HepG2 (cell line): ENCODE measurements at regions not wholly inside any gene's neighbourhood (a gene's known extent, or its start where the extent isn't known, plus 50 kb on each side); places are given as distances from the start of the nearest gene placed in this dataset.

Experiments used
- ATAC-seq: fragments of 200-7000 bp; cut with Tn5 transposase; 3 replicates; pipeline ENCODE4 v1.9.1; 2020; ENCODE audit warnings: mild to moderate bottlenecking, moderate library complexity
- BruUV-seq: library from RNA; stranded (reverse); fragments of 400-500 nt; replicated peaks from 2 replicates; lab custom pipeline; 2021; lab: Mats Ljungman, UMichigan
- CTCF ChIA-PET: fragments of 300-600 bp; formaldehyde crosslinking; extraction: SDS; loops from one replicate; lab custom pipeline; 2021; ENCODE audit warnings: low total read pairs, inconsistent platforms, low intra/inter-chr PET ratio; lab: Yijun Ruan, JAX
- POLR2A ChIA-PET: fragments of 350-600 bp; sonication (Branson Sonifier 250); formaldehyde crosslinking; loops from one replicate; lab custom pipeline; 2020; ENCODE audit warnings: antibody characterized with exemption, inconsistent platforms; lab: Yijun Ruan, JAX
- DNase-seq: peaks from one replicate; pipeline ENCODE4 v3.0.0-alpha.2; 2015; ENCODE audit warnings: low spot score
- FAIRE-seq: peaks from 3 replicates; lab custom pipeline; 2011; peaks lifted over from hg19 to GRCh38; lab: Jason Lieb, UNC
- H2AFZ ChIP-seq: one replicate; pipeline ENCODE4 v1.6.1; 2011; ENCODE audit warnings: low read length, inconsistent platforms
- H3K27ac ChIP-seq: fragments of 300-600 bp; 3 replicates; pipeline ENCODE4 v1.8.0; 2011; ENCODE audit warnings: mixed run types, mild to moderate bottlenecking, mixed read lengths, low read length, inconsistent platforms; ENCODE audit not compliant: insufficient read depth; ENCODE audit errors: extremely low read length
- H3K27me3 ChIP-seq, 2 experiments: fragments of 200-600 bp in 1 of 2; 2 replicates in 1 of 2; 3 replicates in 1 of 2; pipeline versions ENCODE4 v1.6.0 to v1.8.0; 2011; ENCODE audit warnings: low read length in 2 of 2, mild to moderate bottlenecking in 2 of 2, moderate library complexity in 2 of 2, inconsistent platforms in 1 of 2; ENCODE audit not compliant: insufficient read depth in 2 of 2, control insufficient read depth in 1 of 2
- H3K36me3 ChIP-seq, 2 experiments: fragments of 200-600 bp in 1 of 2; replicated peaks in 1 of 2; 2 replicates in 1 of 2; 3 replicates in 1 of 2; pipeline versions ENCODE4 v1.5.1 to v1.8.0; 2011; ENCODE audit warnings: low read length in 2 of 2, inconsistent platforms in 1 of 2; ENCODE audit not compliant: insufficient read depth in 2 of 2, control insufficient read depth in 1 of 2
- H3K4me1 ChIP-seq: 2 replicates; pipeline ENCODE4 v1.5.1; 2012; ENCODE audit warnings: low read length, inconsistent platforms; ENCODE audit not compliant: insufficient read depth
- H3K4me2 ChIP-seq: 2 replicates; pipeline ENCODE4 v1.6.0; 2011; ENCODE audit warnings: low read depth, low read length, inconsistent platforms
- H3K4me3 ChIP-seq, 3 experiments: fragments of 200-600 bp in 1 of 3; sonication (generic), shearing (Covaris generic) in 1 of 3; replicated peaks in 1 of 3; 2 replicates each; pipeline ENCODE4 v1.5.1; 2011 to 2016; ENCODE audit warnings: low read length in 3 of 3, inconsistent platforms in 2 of 3, low read depth in 2 of 3, mild to moderate bottlenecking in 2 of 3, control low read depth in 1 of 3, mixed read lengths in 1 of 3; ENCODE audit not compliant: insufficient read depth in 1 of 3
- H3K79me2 ChIP-seq: one replicate; pipeline ENCODE4 v1.6.1; 2011; ENCODE audit warnings: low read length, inconsistent platforms; ENCODE audit not compliant: insufficient read depth
- H3K9ac ChIP-seq: 2 replicates; pipeline ENCODE4 v1.6.0; 2011; ENCODE audit warnings: mild to moderate bottlenecking, low read depth, low read length, inconsistent platforms; ENCODE audit not compliant: insufficient read depth
- H3K9me3 ChIP-seq: 2 replicates; pipeline ENCODE4 v1.5.1; 2012; ENCODE audit warnings: mild to moderate bottlenecking, low read length
- H4K20me1 ChIP-seq: 2 replicates; pipeline ENCODE4 v1.6.0; 2011; ENCODE audit warnings: inconsistent platforms, mild to moderate bottlenecking, low read length, moderate library complexity; ENCODE audit not compliant: insufficient read depth
- CEBPB ChIP-seq: IDR thresholded peaks from 2 replicates; pipeline ENCODE4 v1.6.1; 2011; ENCODE audit warnings: low read depth, low read length, improper control_type of control experiment, borderline replicate concordance
- MATR3 ChIP-seq: sonication (generic); formaldehyde crosslinking; IDR thresholded peaks from 2 replicates; pipeline ENCODE4 v1.4.0; 2020; ENCODE audit warnings: missing genetic modification reagents
- NFE2 ChIP-seq: sonication (generic); formaldehyde crosslinking; IDR thresholded peaks from 2 replicates; pipeline ENCODE4 v1.4.0; 2020; ENCODE audit warnings: missing genetic modification reagents
- SALL2 ChIP-seq: sonication (generic); formaldehyde crosslinking; IDR thresholded peaks from 2 replicates; pipeline ENCODE4 v1.8.1; 2023; ENCODE audit warnings: mild to moderate bottlenecking, missing genetic modification reagents, inconsistent platforms
- ZFYVE20 ChIP-seq: sonication (generic); formaldehyde crosslinking; IDR thresholded peaks from 2 replicates; pipeline ENCODE4 v1.8.0; 2023; ENCODE audit warnings: low read depth, mild to moderate bottlenecking, moderate library complexity, missing genetic modification reagents, borderline replicate concordance
- ZNF292 ChIP-seq: sonication (generic); formaldehyde crosslinking; IDR thresholded peaks from 2 replicates; pipeline ENCODE4 v1.8.1; 2022; ENCODE audit warnings: mild to moderate bottlenecking, low read depth, missing genetic modification reagents, borderline replicate concordance
- ZNF605 ChIP-seq: sonication (generic); formaldehyde crosslinking; IDR thresholded peaks from 2 replicates; pipeline ENCODE4 v1.8.0; 2022; ENCODE audit warnings: mild to moderate bottlenecking, missing genetic modification reagents
- ZNF737 ChIP-seq: sonication (generic); formaldehyde crosslinking; IDR thresholded peaks from 2 replicates; pipeline ENCODE4 v1.5.0; 2020; ENCODE audit warnings: missing genetic modification reagents, mild to moderate bottlenecking, borderline replicate concordance
- WGBS: methylation state at CpG from one replicate; pipeline ENCODE4 v1.1.6; 2017; ENCODE audit warnings: low lambda C conversion rate; 5-methylcytosine and 5-hydroxymethylcytosine counted together
- in situ Hi-C: cut with HindIII; loops from 2 replicates; pipeline ENCODE4 v1.10.0; 2017; ENCODE audit warnings: low pct_unique_long_range_greater_than_20kb; ENCODE audit not compliant: extremely low pct_ligation_motif_present
- intact Hi-C: fragments of 100-400 bp; cut with micrococcal nuclease; formaldehyde crosslinking; loops from one replicate; pipeline ENCODE4 v1.10.0; 2022; ENCODE audit not compliant: unreplicated experiment
- TF ChIP-seq, protein P1 (sequence below), 2 experiments: sonication (generic) in 1 of 2; formaldehyde crosslinking in 1 of 2; IDR thresholded peaks; 2 replicates each; pipeline versions ENCODE4 v1.6.1 to v1.9.0; 2014 to 2022; ENCODE audit warnings: antibody characterized with exemption in 1 of 2, borderline replicate concordance in 1 of 2, inconsistent platforms in 1 of 2, low read depth in 1 of 2, missing genetic modification reagents in 1 of 2
- TF ChIP-seq, protein P2 (sequence below): sonication (generic); formaldehyde crosslinking; IDR thresholded peaks from 2 replicates; pipeline ENCODE4 v1.5.1; 2020; ENCODE audit warnings: mild to moderate bottlenecking, missing genetic modification reagents

DNA sequence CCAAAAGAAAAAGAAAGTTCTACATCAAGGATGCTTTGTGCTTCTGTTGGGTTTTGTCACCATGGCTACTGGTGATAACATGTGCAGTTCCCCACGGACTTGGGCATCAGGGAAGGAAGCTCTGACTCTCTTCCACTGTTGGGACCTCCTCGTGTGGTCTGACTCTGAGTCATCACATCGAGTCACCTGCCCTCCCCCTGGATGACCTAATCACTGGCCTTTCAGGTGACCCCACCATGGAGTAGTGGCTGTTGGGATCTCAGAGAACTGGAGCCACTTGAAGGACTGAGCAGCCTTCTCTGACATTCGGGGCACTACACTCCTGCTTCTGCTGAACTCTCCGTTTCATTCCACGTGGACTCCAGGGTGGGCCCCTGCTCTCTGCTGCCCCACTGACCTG is 60.8 kb upstream of the DOCK1 start:
- H3K27me3 ChIP-seq, result peaks cover 0 to 33% of the 10 kb centered on the region in 2 experiments; a peak in 4 of 5 replicates
- no peaks in the 10 kb centered on the region for H3K36me3 ChIP-seq
- no peak for TF ChIP-seq MATR3 (CRISPR knock-in tag)
- TF ChIP-seq, protein P1, sequence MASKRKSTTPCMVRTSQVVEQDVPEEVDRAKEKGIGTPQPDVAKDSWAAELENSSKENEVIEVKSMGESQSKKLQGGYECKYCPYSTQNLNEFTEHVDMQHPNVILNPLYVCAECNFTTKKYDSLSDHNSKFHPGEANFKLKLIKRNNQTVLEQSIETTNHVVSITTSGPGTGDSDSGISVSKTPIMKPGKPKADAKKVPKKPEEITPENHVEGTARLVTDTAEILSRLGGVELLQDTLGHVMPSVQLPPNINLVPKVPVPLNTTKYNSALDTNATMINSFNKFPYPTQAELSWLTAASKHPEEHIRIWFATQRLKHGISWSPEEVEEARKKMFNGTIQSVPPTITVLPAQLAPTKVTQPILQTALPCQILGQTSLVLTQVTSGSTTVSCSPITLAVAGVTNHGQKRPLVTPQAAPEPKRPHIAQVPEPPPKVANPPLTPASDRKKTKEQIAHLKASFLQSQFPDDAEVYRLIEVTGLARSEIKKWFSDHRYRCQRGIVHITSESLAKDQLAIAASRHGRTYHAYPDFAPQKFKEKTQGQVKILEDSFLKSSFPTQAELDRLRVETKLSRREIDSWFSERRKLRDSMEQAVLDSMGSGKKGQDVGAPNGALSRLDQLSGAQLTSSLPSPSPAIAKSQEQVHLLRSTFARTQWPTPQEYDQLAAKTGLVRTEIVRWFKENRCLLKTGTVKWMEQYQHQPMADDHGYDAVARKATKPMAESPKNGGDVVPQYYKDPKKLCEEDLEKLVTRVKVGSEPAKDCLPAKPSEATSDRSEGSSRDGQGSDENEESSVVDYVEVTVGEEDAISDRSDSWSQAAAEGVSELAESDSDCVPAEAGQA (IDR thresholded peaks at IDR 0.05; ENCODE audit: low read depth), result no peak
- TF ChIP-seq, protein P1 (CRISPR knock-in tag; IDR thresholded peaks at IDR 0.05; ENCODE audit: borderline replicate concordance), result no peak
- TF ChIP-seq NFE2 (CRISPR knock-in tag), result no peak
- no peak for TF ChIP-seq CEBPB
- TF ChIP-seq SALL2 (CRISPR knock-in tag), result no peak
- TF ChIP-seq ZNF605 (CRISPR knock-in tag), result no peak
- TF ChIP-seq ZNF737, result no peak
- TF ChIP-seq, protein P2, sequence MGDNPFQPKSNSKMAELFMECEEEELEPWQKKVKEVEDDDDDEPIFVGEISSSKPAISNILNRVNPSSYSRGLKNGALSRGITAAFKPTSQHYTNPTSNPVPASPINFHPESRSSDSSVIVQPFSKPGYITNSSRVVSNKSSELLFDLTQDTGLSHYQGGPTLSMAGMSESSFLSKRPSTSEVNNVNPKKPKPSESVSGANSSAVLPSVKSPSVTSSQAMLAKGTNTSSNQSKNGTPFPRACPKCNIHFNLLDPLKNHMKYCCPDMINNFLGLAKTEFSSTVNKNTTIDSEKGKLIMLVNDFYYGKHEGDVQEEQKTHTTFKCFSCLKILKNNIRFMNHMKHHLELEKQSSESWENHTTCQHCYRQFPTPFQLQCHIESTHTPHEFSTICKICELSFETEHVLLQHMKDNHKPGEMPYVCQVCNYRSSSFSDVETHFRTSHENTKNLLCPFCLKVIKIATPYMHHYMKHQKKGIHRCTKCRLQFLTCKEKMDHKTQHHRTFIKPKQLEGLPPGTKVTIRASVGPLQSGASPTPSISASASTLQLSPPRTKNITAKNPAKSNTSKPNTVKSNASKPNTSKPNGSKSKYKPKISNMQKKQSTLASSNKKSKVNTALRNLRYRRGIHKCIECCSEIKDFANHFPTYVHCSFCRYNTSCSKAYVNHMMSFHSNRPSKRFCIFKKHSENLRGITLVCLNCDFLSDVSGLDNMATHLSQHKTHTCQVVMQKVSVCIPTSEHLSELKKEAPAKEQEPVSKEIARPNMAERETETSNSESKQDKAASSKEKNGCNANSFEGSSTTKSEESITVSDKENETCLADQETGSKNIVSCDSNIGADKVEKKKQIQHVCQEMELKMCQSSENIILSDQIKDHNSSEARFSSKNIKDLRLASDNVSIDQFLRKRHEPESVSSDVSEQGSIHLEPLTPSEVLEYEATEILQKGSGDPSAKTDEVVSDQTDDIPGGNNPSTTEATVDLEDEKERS, result no peak
- no peak for TF ChIP-seq ZFYVE20 (CRISPR knock-in tag)
- TF ChIP-seq ZNF292, result no peak
- TF ChIP-seq, all 625 proteins: peak for 0
- BruUV-seq, result no TSS peak
- no peak overlapping the region for H2AFZ ChIP-seq
- H4K20me1 ChIP-seq, result no peaks in the 10 kb centered on the region
- ChIA-PET POLR2A (no interaction called here), CTCF (no interaction called here)
- no peak overlapping the region for H3K4me2 ChIP-seq
- no peak overlapping the region for H3K4me3 ChIP-seq
- DNase-seq (no peak), FAIRE-seq (no peak), ATAC-seq (no peak)
- no peak overlapping the region for H3K9ac ChIP-seq
- no peaks in the 10 kb centered on the region for H3K4me1 ChIP-seq
- intact Hi-C loops, result no loop called here
- in situ Hi-C loops, result no loop called here
- H3K27ac ChIP-seq, result no peak overlapping the region
- 0% methylated on average over 3 of the region's 6 CpGs for WGBS
- H3K79me2 ChIP-seq, result no peaks in the 10 kb centered on the region
- H3K9me3 ChIP-seq, result no peaks in the 10 kb centered on the region
